WTC11 (cell line): ENCODE measurements at regions not wholly inside any gene's neighbourhood (a gene's known extent, or its start where the extent isn't known, plus 50 kb on each side); places are given as distances from the start of the nearest gene placed in this dataset.

ENCODE experiments used
- E2F4 ChIP-seq: sonication (generic); formaldehyde crosslinking; IDR thresholded peaks from 2 replicates; pipeline ENCODE4 v1.8.1; 2022; ENCODE audit warnings: low read depth, mild to moderate bottlenecking, moderate library complexity, missing genetic modification reagents, borderline replicate concordance
- ETV6 ChIP-seq: sonication (generic); formaldehyde crosslinking; IDR thresholded peaks from 2 replicates; pipeline ENCODE4 v1.8.1; 2022; ENCODE audit warnings: mild to moderate bottlenecking, missing genetic modification reagents
- FOXK1 ChIP-seq: sonication (generic); formaldehyde crosslinking; IDR thresholded peaks from 2 replicates; pipeline ENCODE4 v1.8.0; 2022; ENCODE audit warnings: mild to moderate bottlenecking, moderate library complexity, missing genetic modification reagents
- JAZF1 ChIP-seq: fragments of 250-450 bp; sonication (Bioruptor Pico); IDR thresholded peaks from 2 replicates; pipeline ENCODE4 v1.9.0; 2021; ENCODE audit warnings: moderate library complexity, mild to moderate bottlenecking, inconsistent platforms
- PRDM15 ChIP-seq: sonication (generic); formaldehyde crosslinking; IDR thresholded peaks from 2 replicates; pipeline ENCODE4 v1.8.0; 2022; ENCODE audit warnings: missing genetic modification reagents
- PREB ChIP-seq: sonication (generic); formaldehyde crosslinking; IDR thresholded peaks from 2 replicates; pipeline ENCODE4 v1.8.1; 2022; ENCODE audit warnings: mild to moderate bottlenecking, missing genetic modification reagents, moderate library complexity, borderline replicate concordance
- SMAD3 ChIP-seq: sonication (generic); formaldehyde crosslinking; IDR thresholded peaks from 2 replicates; pipeline ENCODE4 v1.8.0; 2022; ENCODE audit warnings: missing genetic modification reagents, mild to moderate bottlenecking, borderline replicate concordance
- ZNF232 ChIP-seq: sonication (generic); formaldehyde crosslinking; IDR thresholded peaks from 2 replicates; pipeline ENCODE4 v1.8.0; 2022; ENCODE audit warnings: mild to moderate bottlenecking, missing genetic modification reagents
- ZNF263 ChIP-seq: sonication (generic); formaldehyde crosslinking; IDR thresholded peaks from 2 replicates; pipeline ENCODE4 v1.8.1; 2022; ENCODE audit warnings: low read depth, mild to moderate bottlenecking, moderate library complexity, missing genetic modification reagents
- ZNF396 ChIP-seq: fragments of 250-450 bp; sonication (Bioruptor Pico); IDR thresholded peaks from 2 replicates; pipeline ENCODE4 v1.8.0; 2021; ENCODE audit warnings: mild to moderate bottlenecking, moderate library complexity, borderline replicate concordance
- TF ChIP-seq, protein P1 (sequence below): fragments of 200-600 bp; IDR thresholded peaks from 2 replicates; pipeline ENCODE4 v1.8.0; 2022; ENCODE audit warnings: antibody characterized with exemption
- TF ChIP-seq, protein P2 (sequence below): sonication (generic); formaldehyde crosslinking; IDR thresholded peaks from 2 replicates; pipeline ENCODE4 v1.8.1; 2022; ENCODE audit warnings: low read depth, missing genetic modification reagents, borderline replicate concordance
- TF ChIP-seq, protein P3 (sequence below): sonication (generic); formaldehyde crosslinking; IDR thresholded peaks from 2 replicates; pipeline ENCODE4 v1.8.1; 2023; ENCODE audit warnings: mild to moderate bottlenecking, missing genetic modification reagents

- TF ChIP-seq ETV6 (CRISPR knock-in tag) (no peak), E2F4 (CRISPR knock-in tag) (no peak), FOXK1 (CRISPR knock-in tag) (no peak), ZNF396 (CRISPR knock-in tag) (no peak), PRDM15 (CRISPR knock-in tag) (no peak), ZNF263 (CRISPR knock-in tag) (no peak), JAZF1 (CRISPR knock-in tag) (no peak), ZNF232 (CRISPR knock-in tag) (no peak), SMAD3 (CRISPR knock-in tag) (no peak), PREB (CRISPR knock-in tag) (no peak)
- TF ChIP-seq, protein P1, sequence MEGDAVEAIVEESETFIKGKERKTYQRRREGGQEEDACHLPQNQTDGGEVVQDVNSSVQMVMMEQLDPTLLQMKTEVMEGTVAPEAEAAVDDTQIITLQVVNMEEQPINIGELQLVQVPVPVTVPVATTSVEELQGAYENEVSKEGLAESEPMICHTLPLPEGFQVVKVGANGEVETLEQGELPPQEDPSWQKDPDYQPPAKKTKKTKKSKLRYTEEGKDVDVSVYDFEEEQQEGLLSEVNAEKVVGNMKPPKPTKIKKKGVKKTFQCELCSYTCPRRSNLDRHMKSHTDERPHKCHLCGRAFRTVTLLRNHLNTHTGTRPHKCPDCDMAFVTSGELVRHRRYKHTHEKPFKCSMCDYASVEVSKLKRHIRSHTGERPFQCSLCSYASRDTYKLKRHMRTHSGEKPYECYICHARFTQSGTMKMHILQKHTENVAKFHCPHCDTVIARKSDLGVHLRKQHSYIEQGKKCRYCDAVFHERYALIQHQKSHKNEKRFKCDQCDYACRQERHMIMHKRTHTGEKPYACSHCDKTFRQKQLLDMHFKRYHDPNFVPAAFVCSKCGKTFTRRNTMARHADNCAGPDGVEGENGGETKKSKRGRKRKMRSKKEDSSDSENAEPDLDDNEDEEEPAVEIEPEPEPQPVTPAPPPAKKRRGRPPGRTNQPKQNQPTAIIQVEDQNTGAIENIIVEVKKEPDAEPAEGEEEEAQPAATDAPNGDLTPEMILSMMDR = no peak
- TF ChIP-seq, protein P2, sequence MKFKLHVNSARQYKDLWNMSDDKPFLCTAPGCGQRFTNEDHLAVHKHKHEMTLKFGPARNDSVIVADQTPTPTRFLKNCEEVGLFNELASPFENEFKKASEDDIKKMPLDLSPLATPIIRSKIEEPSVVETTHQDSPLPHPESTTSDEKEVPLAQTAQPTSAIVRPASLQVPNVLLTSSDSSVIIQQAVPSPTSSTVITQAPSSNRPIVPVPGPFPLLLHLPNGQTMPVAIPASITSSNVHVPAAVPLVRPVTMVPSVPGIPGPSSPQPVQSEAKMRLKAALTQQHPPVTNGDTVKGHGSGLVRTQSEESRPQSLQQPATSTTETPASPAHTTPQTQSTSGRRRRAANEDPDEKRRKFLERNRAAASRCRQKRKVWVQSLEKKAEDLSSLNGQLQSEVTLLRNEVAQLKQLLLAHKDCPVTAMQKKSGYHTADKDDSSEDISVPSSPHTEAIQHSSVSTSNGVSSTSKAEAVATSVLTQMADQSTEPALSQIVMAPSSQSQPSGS = no peak
- TF ChIP-seq, protein P3, sequence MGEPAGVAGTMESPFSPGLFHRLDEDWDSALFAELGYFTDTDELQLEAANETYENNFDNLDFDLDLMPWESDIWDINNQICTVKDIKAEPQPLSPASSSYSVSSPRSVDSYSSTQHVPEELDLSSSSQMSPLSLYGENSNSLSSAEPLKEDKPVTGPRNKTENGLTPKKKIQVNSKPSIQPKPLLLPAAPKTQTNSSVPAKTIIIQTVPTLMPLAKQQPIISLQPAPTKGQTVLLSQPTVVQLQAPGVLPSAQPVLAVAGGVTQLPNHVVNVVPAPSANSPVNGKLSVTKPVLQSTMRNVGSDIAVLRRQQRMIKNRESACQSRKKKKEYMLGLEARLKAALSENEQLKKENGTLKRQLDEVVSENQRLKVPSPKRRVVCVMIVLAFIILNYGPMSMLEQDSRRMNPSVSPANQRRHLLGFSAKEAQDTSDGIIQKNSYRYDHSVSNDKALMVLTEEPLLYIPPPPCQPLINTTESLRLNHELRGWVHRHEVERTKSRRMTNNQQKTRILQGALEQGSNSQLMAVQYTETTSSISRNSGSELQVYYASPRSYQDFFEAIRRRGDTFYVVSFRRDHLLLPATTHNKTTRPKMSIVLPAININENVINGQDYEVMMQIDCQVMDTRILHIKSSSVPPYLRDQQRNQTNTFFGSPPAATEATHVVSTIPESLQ (CRISPR knock-in tag) = no peak
These were observed 293.7 kb upstream of the ACVR2A start for GRCh38 chr2:147550995-147551731.
